Gastroesophageal sphincter (tissue), 4 donors: ENCODE measurements at regions not wholly inside any gene's neighbourhood (a gene's known extent, or its start where the extent isn't known, plus 50 kb on each side); places are given as distances from the start of the nearest gene placed in this dataset.
A peak's percentile ranks its signal among the peaks of the same experiment; 100 is the strongest.

ENCODE experiments used
- ATAC-seq: fragments of 150-250 bp; one replicate; pipeline ENCODE4 v1.9.1; 2016; ENCODE audit warnings: mild to moderate bottlenecking, moderate library complexity
- H3K27ac ChIP-seq, 4 donors: fragments of 200-600 bp; sonication (generic) in 3 of 4; 1 replicate in 3 of 4; 2 replicates in 1 of 4; pipeline ENCODE4 v1.5.1; 2016 to 2019
- H3K27me3 ChIP-seq: fragments of 200-600 bp; sonication (generic); one replicate; pipeline ENCODE4 v1.5.1; 2019
- H3K36me3 ChIP-seq, 2 donors: fragments of 200-600 bp; sonication (generic); one replicate each; pipeline ENCODE4 v1.5.1; 2019; ENCODE audit warnings: control low read depth in 1 of 2
- H3K4me1 ChIP-seq, 3 donors: fragments of 200-600 bp; sonication (generic); 1 replicate in 2 of 3; 2 replicates in 1 of 3; pipeline ENCODE4 v1.5.1; 2016 to 2019; ENCODE audit warnings: control low read depth in 2 of 3
- H3K4me3 ChIP-seq, 2 donors: fragments of 200-600 bp; sonication (generic); one replicate each; pipeline ENCODE4 v1.5.1; 2019; ENCODE audit warnings: mild to moderate bottlenecking in 1 of 2, moderate library complexity in 1 of 2
- H3K9me3 ChIP-seq, 3 donors: fragments of 200-600 bp; sonication (generic); one replicate each; pipeline ENCODE4 v1.5.1; 2017 to 2019; ENCODE audit warnings: control low read depth in 2 of 3
- EP300 ChIP-seq: sonication (generic); formaldehyde crosslinking; IDR thresholded peaks from one replicate; pipeline ENCODE4 v1.6.1; 2017; ENCODE audit warnings: antibody characterized with exemption, mild to moderate bottlenecking
- POLR2A ChIP-seq, 2 donors: fragments of 450-650 bp; IDR thresholded peaks; one replicate each; pipeline ENCODE4 v1.6.1; 2017; ENCODE audit warnings: antibody characterized with exemption in 2 of 2, mild to moderate bottlenecking in 2 of 2, moderate library complexity in 1 of 2
- POLR2AphosphoS5 ChIP-seq: sonication (generic); formaldehyde crosslinking; IDR thresholded peaks from one replicate; pipeline ENCODE4 v1.6.1; 2017; ENCODE audit warnings: antibody characterized with exemption
- WGBS, 2 donors: methylation state at CpG; one replicate each; pipeline ENCODE4 v1.1.5; 2018; ENCODE audit warnings: low coverage in 1 of 2; 5-methylcytosine and 5-hydroxymethylcytosine counted together
- TF ChIP-seq, protein P1 (sequence below), 4 experiments: fragments of 200-600 bp in 2 of 4; fragments of 450-650 bp in 2 of 4; sonication (generic) in 1 of 4; IDR thresholded peaks; one replicate each; pipeline ENCODE4 v1.5.1; 2017 to 2019; ENCODE audit warnings: antibody characterized with exemption in 4 of 4, mild to moderate bottlenecking in 2 of 4, moderate library complexity in 2 of 4

DNA sequence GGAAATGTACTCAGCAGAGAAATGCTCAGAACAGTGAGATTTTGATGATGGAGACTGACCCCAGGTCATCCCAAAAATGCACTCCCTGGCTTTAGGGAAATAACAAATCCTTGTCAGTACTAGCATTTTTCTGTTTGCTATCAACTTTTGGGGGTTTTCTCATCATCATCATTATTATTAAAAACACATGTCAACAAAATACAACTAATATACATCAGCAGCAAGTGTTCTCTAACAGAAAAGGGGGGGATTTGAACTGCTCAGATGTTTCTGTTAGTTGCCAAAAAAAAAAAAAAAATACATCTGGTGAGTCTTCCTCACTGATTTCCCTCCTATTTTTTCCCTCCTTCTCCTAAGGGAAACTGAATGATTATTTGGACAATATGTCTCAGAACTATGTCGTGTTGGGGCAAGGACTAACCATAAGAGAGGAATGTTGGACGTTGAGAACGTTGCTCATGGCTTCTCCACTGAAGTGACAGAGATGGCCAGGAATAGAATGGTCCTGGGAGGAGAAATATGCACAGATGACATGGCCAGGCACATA, 230.0 kb upstream of the MCTP2 start:
- H3K4me1 ChIP-seq = peaks cover 8 to 47% (median 11%) of the 10 kb centered on the region in 3 donors
- H3K36me3 ChIP-seq = no peaks in the 10 kb centered on the region
- H3K27ac ChIP-seq = peak overlapping the region; percentile 52 to 68 (median 62)
- no peaks in the 10 kb centered on the region for H3K27me3 ChIP-seq
- TF ChIP-seq, protein P1, sequence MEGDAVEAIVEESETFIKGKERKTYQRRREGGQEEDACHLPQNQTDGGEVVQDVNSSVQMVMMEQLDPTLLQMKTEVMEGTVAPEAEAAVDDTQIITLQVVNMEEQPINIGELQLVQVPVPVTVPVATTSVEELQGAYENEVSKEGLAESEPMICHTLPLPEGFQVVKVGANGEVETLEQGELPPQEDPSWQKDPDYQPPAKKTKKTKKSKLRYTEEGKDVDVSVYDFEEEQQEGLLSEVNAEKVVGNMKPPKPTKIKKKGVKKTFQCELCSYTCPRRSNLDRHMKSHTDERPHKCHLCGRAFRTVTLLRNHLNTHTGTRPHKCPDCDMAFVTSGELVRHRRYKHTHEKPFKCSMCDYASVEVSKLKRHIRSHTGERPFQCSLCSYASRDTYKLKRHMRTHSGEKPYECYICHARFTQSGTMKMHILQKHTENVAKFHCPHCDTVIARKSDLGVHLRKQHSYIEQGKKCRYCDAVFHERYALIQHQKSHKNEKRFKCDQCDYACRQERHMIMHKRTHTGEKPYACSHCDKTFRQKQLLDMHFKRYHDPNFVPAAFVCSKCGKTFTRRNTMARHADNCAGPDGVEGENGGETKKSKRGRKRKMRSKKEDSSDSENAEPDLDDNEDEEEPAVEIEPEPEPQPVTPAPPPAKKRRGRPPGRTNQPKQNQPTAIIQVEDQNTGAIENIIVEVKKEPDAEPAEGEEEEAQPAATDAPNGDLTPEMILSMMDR (IDR thresholded peaks at IDR 0.05) = no peak
- no peak for TF ChIP-seq EP300
- no peak overlapping the region for H3K4me3 ChIP-seq
- no peaks in the 10 kb centered on the region for H3K9me3 ChIP-seq
- 10 to 22% methylated on average over 3 of the region's 3 CpGs for WGBS, 2 donors
- ATAC-seq = no peak

DNA sequence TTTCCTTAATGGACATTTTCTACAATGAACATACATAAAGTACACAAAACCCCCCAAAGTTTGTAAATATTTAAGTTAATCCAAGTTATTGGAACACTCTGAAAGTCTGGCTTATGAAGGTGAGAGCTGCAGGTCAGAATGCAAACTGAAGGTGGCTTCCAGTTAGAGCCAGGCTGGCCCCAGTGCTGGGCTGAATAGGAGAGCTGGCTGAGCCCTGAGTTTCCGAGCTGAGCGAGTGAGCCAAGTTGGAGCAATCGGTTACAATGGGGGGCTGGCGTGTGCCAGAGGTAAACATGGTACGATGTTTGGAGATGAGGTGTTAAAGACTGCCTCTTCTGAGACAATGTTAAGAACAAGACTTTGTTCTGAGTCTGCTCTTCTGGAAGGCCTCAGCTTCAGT, 230.8 kb upstream of the MCTP2 start:
- Histone ChIP-seq H3K4me3 (no peak overlapping the region), H3K9me3 (no peaks in the 10 kb centered on the region), H3K4me1 (peaks cover 8 to 51% (median 11%) of the 10 kb centered on the region in 3 donors), H3K27me3 (no peaks in the 10 kb centered on the region), H3K36me3 (no peaks in the 10 kb centered on the region), H3K27ac (peak overlapping the region; percentile 11 to 68 (median 51))
- ATAC-seq = no peak
- TF ChIP-seq EP300 (no peak), POLR2A (IDR thresholded peaks at IDR 0.05) (no peak), POLR2AphosphoS5 (no peak)
- TF ChIP-seq, protein P1 (IDR thresholded peaks at IDR 0.05) = no peak
- WGBS, 2 donors = 24 to 55% methylated on average over 3 to 5 of the region's 5 CpGs

DNA sequence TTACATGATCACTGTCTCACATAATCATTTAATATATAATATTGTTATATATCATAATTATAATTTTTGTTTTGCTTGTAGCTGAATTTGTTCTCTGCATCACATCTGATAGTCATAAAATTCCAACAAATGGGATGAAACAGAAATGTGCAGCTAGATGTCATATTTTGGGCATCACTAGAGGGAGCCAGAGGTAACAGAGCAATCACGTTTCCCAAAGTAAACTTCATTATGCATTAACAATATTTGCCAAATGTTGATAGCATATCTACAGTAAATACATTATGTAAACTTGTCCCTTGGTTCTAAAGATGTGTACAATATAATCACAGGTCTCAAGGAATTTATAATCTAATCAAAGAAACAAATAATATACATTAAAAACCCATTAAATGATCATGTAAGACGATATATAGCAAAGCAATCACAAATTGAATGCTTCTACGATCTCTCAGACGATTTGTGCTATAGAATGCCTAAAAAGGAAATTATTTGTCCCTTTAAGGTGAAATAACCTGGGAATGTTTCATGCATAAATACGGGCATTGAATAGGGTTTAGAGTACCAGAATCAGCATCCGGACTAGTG, 234.2 kb upstream of the MCTP2 start:
- Histone ChIP-seq H3K4me1 (peaks cover 0 to 49% (median 9%) of the 10 kb centered on the region in 3 donors), H3K4me3 (no peak overlapping the region), H3K9me3 (no peaks in the 10 kb centered on the region), H3K27ac (no peak overlapping the region), H3K36me3 (no peaks in the 10 kb centered on the region), H3K27me3 (no peaks in the 10 kb centered on the region)
- WGBS, 2 donors = 69 to 75% methylated on average over 6 of the region's 6 CpGs
- TF ChIP-seq POLR2A (IDR thresholded peaks at IDR 0.05) (no peak), POLR2AphosphoS5 (no peak), EP300 (no peak)
- TF ChIP-seq, protein P1 (IDR thresholded peaks at IDR 0.05) = peak; percentile 72 to 83 (median 75)
- ATAC-seq = no peak

DNA sequence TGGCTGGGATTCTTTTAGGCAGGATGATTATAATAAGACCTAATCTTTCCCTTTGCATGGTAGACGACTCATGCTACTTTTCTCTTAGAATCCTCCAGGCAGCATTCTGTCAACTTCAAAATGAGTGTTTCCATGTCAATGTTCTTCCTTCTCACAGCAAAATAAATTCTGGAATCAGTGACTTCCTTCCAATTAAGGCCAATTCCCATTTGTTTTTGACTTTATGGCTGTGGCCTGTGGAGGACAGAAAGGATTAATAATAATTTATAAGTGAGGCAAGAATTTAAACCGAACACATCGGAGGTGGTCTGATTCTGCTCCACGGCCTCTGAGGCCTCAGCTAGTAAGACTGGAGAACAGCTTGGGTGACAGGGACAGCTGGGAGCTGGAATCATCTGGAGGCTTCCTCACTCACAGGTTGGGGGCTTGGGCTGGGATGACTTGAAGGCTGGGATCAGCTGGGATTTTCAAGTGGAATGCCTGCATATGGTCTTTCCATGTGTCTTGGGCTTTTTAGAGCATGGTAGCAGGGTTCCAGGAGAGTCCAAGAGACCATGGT, 241.8 kb upstream of the MCTP2 start:
- Histone ChIP-seq H3K4me1 (peaks cover 5 to 26% (median 8%) of the 10 kb centered on the region in 3 donors), H3K27ac (peak overlapping the region; percentile 11 to 54 (median 29)), H3K4me3 (no peak overlapping the region), H3K9me3 (no peaks in the 10 kb centered on the region), H3K36me3 (no peaks in the 10 kb centered on the region), H3K27me3 (no peaks in the 10 kb centered on the region)
- ATAC-seq = no peak
- TF ChIP-seq, protein P1 (IDR thresholded peaks at IDR 0.05) = no peak
- TF ChIP-seq EP300 (no peak), POLR2AphosphoS5 (no peak), POLR2A (IDR thresholded peaks at IDR 0.05) (no peak)
- WGBS, 2 donors = 0 to 58% methylated on average over 1 to 4 of the region's 4 CpGs

DNA sequence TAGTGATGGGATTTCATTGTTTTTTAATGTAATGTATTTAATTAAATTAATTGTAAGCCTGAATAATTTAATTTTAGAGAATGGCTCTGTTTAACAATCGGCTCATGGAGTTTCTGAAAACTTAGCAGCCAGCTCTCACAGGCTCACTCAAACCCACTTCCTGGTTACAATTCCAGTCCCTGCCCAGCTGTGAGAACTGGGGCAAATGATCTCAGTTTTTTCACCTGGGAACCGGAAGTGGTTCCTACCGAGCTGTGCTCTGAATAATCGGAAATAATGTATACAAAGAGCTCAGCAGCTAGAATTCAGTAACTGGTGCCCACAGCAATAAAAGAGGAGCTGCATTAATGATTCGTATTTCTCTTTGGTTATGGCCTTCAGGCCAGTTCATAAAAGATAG, 244.3 kb upstream of the MCTP2 start:
- WGBS, 2 donors = 66 to 87% methylated on average over 3 to 5 of the region's 5 CpGs
- Histone ChIP-seq H3K9me3 (no peaks in the 10 kb centered on the region), H3K36me3 (no peaks in the 10 kb centered on the region), H3K4me3 (no peak overlapping the region), H3K27ac (no peak overlapping the region), H3K27me3 (no peaks in the 10 kb centered on the region), H3K4me1 (peaks cover 5 to 43% (median 22%) of the 10 kb centered on the region in 3 donors)
- TF ChIP-seq POLR2AphosphoS5 (no peak), POLR2A (IDR thresholded peaks at IDR 0.05) (no peak), EP300 (no peak)
- TF ChIP-seq, protein P1 (IDR thresholded peaks at IDR 0.05) = no peak
- no peak for ATAC-seq
